Activated CD4-positive, alpha-beta T cell treated with anti-CD3 and anti-CD28 coated beads for 48 hours (primary cell): ENCODE measurements at regions not wholly inside any gene's neighbourhood (a gene's known extent, or its start where the extent isn't known, plus 50 kb on each side); places are given as distances from the start of the nearest gene placed in this dataset.
A peak's percentile ranks its signal among the peaks of the same experiment; 100 is the strongest.

Experiments used
- DNase-seq: peaks from one replicate; pipeline ENCODE4 v3.0.0-alpha.2; 2020

DNA sequence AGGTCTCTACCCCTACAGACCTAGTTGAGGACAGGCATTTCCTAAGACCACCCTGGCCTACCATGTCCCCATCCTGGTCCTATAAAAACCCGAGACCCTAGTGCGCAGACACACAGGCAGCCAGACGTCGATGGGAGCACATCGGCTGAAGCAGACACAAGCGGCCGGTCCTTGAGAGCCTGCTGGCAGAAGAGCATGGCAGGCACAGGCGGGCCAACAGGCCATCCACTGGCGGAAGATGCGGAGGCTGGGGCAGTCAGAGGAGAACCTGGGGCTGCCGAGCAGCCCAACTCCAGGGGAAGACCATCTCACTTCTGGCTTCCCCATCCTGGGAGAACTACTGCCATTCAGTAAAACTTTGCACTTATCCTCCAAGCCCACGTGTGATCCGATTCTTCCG, 396.8 kb downstream of the AEBP2 start:
- no peak for DNase-seq

DNA sequence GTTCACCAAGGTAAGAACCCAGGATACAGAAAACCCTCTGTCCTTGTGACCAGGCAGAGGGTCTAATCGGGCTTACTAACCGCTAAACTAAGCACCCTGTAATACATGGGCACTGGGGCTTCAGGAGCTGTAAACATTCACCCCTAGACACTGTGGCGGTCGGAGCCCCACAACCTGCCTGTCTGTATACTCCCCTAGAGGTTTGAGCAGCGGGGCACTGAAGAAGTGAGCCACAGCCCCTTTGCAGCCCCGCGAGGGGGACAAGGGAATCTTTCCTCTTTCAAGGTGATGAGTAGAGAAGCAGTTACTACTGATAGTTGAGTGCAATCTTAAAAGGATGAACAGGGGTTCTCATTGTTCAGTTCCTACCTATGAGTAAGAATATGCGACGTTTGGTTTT, 397.2 kb downstream of the AEBP2 start:
- no peak for DNase-seq

DNA sequence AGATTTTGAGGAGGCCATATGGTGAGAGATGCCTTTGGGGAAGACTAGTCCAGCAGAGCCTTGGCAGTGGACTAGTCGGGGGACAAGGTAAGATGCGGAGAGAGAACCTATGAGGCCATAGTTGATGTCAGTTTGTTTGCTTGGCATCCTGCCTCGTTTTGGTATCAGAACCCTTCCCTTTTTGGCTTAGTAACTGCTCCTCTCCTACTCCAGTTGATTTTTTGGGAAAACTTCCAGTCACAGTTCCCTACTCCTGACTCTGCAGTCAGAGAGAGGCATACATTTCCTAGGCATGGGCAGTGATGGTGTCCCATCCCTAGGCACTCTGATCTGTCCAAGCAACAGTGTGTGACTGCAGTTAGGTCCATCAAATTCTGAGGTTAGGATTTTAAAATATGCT, 398.3 kb downstream of the AEBP2 start:
- no peak for DNase-seq

DNA sequence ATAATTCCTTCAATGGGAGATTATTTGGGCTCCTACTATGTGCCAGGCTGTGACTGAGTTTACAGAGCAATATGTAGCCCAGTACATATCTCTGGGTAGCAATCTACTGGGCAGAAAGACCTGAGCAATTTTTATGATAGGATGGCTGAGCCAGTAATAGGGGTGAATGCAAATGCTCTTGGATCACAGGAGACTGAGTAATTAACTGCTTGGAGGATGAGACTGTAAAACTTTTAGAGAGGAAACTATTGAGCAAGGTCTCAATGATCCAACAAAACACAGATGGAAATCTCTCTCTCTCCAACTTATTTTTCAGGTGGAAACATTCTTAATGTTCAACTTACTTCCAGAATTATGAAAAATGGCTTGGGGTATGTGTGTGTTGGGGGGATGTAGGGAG, 402.2 kb downstream of the AEBP2 start:
- no peak for DNase-seq

DNA sequence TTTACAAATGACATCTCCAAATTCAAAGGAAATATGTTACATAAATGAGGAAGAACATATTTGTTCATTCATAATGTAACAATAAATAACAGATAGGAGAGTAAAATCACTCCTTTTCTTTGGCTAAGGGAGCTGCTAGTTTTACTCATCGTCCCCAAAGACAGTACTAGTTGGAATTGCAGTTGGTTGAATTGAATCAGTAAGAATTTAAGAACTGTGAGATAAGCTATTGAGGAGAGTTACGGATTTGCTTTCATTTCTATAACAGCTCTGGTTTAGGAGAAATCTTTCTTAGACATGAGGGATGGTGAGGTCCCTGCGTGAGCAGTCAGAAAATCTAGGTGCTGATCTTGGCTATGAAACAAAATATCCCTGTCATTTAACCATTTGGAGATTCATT, 402.8 kb downstream of the AEBP2 start:
- no peak for DNase-seq

DNA sequence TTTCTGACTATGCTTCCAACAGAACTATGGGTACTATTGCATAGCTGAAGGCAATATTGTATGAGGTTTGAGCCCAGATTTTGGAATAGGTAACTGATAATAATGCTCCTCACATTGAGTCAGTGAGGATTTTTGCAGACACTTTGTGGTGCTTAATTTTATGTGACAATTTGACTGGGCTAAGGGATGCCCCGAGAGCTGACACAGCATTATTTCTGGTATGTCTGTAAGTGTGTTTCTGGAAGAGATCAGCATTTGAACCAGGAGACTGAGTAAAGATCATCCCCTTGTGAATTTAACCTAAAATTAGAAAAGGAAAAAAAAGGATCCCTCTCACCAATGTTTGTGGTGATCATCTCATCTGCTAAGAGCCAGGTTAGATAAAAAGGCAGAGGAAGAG, 404.9 kb downstream of the AEBP2 start:
- DNase-seq = no peak

DNA sequence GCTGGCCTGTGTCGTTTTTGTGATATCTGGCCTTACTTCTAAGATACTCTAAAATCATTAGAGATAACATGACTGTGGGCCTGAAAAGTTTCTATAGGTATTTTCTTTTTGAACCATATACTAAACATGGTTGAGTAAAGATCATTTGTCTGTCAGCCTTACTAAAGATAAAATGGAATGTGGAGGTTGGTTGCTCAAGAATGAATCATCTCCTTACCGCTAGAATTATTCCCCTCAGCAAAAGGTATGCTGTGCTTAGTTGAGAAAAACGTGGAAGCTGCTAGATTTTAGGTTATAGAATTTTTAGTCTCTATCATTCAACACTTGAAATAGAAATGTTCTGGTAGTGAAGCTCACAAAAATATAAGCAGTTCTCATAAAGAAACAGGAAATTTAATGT, 407.3 kb downstream of the AEBP2 start:
- no peak for DNase-seq

DNA sequence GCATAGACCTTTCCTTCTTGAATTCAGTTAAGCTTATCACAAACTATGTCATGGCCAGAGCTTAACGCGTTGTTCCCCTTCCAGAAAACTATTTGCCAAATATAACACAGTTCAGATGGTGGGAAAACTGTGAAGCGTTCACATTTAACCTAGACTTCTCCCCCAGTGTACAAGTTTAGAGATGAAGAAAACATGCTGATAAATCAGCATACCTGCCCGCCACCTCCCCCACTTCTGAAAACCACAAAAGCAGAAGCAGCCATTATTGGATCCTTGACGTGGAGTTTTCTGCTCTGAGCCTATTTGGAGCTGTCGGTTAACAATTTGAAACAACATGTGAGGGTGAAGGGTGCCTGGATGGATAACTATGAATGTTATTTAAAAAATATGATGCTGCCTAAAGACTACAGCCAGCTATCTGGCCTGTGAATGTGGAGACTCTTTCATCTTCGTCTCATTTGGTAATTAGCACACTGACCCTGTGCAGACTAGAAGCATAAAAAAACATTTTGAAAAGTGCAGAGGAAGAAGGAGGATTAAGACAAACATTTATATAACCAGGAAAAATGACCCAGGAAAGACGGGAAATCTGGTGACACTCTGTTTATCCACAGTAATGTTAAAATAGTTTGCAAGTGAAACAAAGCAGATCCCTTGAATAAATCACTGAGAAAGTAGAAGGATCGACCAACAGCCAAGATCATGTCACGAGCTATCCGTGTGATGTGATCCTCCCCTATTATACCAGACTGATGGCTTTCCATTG, 408.2 kb downstream of the AEBP2 start:
- no peak for DNase-seq

DNA sequence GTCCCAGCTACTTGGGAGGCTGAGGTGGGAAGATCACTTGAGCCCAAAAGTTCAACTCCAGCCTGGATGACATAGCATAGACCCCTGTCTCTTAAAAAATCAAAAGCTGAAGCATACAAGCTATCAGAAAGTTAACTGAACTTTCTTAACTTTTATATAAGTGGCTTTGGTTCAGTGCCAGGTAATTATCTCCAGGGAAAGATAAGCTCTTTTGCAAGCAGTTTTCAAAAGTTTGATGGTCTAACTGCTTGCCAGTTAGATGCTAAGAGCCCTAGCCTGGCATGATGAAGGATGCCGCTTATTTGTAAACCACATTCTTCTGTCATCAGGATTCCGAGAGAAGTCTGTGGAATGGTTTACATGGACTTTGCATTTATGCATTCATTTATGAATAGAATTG, 409.1 kb downstream of the AEBP2 start:
- no peak for DNase-seq

DNA sequence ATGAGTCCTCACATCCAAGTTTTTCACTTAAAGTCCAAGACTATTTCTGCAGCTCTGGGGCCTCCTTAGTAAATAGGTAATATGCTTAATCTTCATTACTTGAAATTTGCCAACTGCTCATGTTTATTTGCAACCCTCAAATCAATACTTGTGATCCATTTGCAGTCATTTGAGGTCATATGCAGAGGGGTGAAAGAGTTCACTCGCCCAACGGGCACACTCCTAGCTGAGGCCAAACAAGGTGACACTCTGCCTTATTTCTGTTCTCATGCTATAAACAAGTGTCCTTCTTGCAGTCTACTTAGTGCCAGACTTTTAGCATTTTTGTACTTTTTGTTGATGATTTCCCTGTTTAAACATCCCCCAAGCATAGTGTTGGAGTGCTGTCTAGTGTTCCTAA, 409.9 kb downstream of the AEBP2 start:
- DNase-seq = no peak

DNA sequence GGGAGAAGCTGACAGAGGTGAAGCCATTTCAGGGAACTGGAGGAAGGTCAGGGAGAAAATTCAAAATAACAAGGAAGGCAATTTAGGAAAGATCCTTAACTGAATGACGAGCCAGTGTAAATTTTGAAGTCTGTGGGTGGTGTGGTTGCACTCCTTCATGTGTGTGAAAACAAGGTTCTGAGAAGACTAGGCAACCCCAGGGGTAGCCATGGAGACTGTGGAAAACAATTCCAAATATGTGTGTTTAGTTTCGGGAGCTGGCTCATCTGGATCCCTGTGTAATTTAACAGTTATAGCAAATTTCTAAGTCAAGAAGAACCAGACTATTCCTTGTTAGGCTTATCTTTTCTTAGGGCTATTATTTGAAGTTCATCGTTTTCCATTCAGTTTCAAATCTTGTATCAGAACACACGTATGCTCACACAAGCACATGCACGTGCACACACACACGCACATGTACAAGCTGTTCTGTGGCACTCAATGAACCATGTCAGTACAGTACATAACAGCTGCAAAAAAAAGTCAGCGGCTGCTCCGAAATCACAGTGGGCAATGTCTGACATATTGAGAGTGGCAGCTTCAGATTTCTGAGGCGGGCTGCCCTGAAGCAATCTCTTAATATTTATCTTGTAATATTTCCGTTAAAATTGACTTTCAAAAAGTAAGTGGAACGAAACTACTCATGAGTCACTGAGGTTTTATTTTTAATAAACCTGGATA, 411.2 kb downstream of the AEBP2 start:
- DNase-seq = no peak

DNA sequence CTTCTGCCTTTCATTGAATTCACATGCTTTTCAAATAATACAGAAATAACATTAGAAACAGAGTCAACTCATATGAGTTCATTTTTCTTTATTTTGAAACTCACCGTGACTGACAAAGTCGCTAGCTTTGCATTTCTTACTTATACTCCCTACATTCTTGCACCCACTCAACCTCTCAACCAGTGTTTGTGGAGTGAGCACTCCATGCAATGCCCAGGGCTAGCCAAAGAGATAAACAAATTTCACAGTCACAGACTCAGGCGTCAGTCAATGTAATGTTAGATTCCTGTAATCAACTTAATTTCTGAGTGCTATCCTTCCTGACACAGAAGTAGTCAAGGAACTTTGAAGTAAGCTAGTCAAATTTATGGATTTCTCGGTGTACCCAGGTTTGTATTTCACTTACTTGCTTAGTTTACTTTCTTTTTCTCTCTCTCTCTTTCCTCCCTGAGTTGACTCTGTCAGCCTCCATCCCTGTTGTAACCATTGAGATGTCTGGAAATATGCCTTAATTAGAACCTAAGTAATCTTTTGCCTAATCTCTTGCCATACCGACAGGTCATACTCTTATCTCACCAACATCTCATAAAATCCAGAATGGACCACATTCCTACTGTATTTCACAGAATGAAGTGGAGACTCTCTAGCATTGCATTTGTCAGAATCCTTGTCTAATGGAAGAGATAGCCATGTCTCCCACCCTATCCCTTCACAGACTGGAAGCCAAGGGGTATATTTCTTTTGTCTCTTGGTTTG, 413.0 kb downstream of the AEBP2 start:
- no peak for DNase-seq

DNA sequence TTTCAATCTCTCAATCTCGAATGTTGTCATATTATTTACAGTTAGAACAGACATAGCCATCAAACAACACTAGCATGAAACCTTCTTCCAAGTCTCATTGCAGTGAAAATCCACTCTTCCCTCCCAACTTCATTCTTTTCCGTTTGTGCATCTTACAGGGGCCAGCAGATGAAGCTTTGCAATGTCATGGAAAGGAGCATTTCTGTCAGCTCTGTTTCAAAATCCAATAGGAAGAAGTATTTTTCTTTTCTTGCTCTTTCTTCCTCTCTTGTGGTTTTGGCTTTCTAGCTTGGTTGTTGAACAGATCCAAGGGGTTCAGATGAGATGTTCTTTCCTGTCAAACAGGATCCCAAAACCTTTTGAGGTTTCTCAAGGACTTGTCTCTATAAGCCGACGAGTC, 416.6 kb downstream of the AEBP2 start:
- DNase-seq = no peak

DNA sequence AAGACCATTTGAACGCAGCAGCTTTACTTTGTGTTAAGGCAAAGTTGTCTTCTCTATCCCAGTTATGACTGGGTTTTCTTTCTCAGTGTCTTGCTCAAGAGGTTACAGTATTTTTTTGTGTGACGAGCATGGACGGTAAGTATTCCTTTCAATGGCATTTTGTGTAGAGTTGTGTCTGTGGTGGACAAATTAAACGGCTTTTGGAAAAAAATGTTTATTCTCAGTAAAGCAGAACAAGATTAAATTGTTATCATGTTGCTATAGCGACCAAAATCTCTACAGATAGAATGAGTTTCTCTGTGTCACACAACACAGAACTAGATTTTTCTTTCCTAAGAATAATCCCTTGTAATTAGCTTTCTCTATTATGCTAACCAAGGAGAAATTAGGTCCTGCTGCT, 417.1 kb downstream of the AEBP2 start:
- no peak for DNase-seq

DNA sequence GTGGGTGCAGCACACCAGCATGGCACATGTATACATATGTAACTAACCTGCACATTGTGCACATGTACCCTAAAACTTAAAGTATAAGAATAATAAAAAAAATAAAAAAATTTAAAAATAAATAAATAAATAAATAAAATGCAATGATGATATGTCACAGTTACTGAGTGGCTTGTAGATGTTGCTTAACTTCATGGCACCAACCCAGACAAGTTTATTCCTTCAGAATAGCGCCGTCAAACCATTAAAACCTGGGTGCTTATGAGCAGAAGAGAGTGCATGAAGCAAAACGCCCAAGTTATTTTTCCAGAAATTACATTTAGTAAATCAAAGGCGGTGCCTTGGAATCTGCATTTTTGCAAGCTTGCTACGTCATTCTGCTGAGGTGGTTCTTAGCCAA, 417.9 kb downstream of the AEBP2 start:
- no peak for DNase-seq

DNA sequence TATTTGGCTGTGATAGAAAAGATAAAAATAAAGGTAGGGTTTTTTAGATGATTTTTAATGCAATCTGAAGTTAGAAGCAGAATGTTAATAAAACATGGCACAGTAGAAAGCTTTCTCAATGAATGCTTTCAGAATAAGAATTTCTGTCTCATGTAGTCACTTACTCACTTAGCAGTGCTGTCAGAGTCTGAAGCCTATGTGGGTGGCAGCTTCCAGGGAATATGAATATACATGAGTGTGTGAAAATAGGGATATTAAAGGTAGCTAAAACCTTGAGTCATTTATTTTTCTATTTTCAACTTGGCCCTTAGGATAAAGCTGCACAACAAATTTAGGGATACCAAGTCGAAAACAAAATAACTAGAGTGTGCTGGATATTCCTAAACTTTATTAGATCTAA, 427.9 kb downstream of the AEBP2 start:
- DNase-seq = no peak

DNA sequence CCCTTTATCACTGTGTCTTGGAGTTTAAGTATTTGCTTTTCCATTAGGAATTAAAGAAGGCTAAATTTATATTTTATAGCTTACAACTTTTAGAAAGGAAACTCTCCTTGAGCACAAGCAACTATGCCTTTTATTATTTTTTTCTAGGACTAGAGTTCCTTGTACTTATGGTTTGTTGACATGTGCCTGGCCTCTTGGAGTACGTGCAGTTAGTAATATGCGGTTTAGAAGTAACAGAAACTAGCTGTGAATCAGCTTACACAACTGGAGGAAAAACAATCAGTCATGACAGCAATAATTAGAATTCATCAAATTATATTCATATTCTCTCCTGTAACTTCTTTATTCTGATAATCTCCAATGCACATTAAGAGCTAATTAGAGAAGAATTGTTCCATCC, 428.7 kb downstream of the AEBP2 start:
- DNase-seq = no peak

DNA sequence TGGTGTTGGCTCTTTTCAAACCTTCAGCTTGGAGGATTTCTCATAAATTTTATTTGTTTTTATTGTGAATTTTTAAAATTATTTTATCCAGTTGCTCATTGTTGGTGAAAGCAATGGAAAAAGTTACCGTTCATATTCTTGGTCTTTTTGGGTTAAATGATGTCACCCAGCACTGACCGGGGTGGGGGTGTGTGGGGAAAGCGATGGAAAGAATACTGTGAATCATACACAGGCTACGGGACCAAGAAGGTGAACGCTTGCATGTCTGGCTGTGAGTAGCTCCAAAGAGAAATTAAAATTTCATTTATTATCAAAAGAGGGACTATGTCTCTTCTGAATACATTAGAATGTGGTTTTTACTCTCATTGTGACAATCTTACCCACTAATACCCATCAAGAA, 430.1 kb downstream of the AEBP2 start:
- peak; percentile 7 for DNase-seq

DNA sequence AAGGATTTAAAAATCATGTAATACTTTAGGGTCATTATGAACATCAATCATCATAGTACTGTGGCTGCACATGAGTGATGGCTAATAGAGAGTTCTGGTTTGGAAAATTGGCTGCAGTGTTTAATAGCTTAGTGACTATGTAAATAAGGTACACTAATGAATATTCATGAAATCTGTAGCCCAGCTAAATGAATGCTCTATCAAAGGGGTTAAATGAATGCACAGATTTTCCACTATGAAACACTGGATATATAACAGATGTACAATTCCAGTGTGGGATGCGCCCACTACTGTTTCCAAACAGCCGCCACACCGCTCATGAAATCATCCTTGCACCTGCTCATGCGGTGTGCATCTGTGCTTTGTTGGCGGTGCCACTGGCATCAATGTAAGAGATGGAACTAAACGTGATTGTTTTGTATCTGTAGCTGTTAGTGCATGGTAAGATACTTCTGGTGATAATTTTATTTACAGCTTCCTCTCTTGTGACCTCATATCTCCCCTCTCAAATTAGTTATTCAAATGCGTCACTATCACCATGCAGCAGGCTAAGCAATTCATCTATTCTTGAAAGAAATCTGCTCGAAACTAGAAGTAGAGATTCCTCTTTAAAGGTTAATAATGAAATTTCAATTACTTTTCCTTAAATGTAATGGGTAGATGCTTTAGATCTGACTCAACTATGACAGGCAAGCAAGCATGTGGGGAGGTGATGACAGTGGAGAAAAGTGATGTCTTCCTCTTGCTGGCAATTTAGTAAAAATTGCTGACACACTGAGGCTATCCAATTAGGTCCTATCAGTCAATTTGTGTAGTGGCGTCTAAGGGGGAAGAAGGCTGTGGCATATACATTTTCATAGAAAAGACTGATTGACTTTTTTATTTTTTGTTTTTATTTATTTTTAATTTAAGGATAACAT, 433.6 kb downstream of the AEBP2 start:
- DNase-seq = no peak

DNA sequence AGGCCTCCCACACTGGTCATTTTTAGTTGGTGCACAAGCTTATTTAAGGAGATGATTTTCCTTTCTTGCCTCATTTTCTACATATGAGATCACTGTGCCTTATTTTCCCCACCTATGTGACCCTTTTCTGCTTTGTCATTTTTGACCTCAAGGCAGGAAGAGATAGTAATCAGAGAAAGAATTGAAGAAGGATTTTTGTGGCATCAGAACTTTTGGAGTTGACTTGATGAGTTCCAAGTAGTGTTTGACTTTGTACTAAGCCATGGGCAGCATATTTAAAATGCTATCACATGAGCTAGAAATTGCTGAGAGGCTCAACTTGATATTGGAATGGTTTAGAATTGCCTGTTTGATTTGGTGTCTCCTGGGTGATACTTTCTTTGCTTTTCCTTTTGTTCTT, 440.8 kb downstream of the AEBP2 start:
- DNase-seq = no peak

DNA sequence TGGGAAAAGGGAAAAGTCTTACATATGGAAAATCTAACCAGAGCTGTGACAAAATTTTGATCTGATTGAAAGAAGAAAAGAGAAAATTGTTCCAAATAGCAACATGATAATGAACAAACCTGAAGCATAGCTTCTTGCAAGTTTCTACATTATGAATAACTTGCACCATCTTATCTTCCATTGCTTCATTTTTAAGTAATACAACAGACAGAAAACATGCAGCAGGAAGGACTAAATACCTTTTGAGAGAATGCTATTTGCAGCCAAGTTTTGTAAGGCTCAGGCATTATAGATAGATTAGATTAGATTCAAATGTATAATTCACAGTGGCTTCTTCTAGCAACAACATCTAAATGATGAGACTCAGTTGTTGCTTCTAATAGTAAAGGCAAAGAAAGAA, 441.4 kb downstream of the AEBP2 start:
- DNase-seq = no peak

DNA sequence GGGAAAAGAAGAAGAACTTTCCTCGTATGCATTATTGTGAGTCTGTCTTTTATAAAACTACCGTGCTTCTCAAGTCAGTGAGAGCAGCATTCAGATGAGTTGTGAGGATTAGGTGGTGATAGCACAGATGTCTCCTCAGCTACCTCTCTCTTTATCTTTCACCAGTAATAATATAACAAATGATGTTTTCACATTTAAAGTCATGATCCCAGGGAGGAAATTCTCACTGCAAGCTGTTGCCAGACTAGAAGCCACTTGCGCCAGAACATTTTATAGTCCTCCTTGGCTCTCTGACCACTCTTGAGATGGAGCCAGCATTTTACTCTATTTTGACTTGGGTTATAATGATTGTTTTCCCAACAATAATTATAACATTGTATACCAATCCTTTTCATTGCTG, 443.1 kb downstream of the AEBP2 start:
- no peak for DNase-seq

DNA sequence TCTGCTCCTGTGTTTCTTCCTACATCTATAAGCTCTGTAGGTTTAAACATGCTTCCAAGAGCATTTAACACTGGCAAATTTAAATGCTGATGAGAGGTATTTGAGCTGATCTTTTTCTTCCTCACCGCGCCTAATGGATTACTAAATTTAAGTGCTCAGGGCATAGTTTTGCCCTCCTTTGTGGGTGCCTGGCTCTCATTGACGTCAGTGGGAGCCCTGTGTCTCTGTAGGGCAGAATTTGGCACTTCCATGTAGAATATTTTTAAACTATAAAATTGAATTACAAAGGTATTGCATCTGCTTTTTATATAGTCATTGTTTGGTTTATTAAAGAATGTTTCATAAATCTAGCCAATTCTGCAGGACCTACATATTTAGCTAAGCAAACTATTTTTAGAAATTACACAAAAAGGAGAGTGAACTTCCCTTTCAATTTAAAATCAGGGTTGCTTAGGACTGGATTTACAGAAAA, 444.8 kb downstream of the AEBP2 start:
- no peak for DNase-seq
